GM19452 (cell line): ENCODE measurements at regions not wholly inside any gene's neighbourhood (a gene's known extent, or its start where the extent isn't known, plus 50 kb on each side); places are given as distances from the start of the nearest gene placed in this dataset.
"Not testable (repeated sequence)": the region's sequence is repeated elsewhere in the genome, so short reads cannot be mapped to it uniquely, and the experiment has no call there.

Source experiments
- ATAC-seq: cut with Tn5 transposase; IDR thresholded peaks from one replicate; pipeline ENCODE4 v1.9.1; 2021; ENCODE audit not compliant: unreplicated experiment

GRCh38 chr7:112669306-112669705 lies 120.9 kb downstream of the TMEM168 start:
- no peak for ATAC-seq

GRCh38 chr7:112670193-112670592 lies 120.0 kb downstream of the TMEM168 start:
- ATAC-seq = no peak

- ATAC-seq = no peak
These were observed 111.6 kb downstream of the TMEM168 start for GRCh38 chr7:112678626-112679025.

- ATAC-seq = not testable (repeated sequence)
These were observed 100.6 kb downstream of the TMEM168 start for GRCh38 chr7:112689466-112690177.

- no peak for ATAC-seq
These were observed 97.9 kb downstream of the TMEM168 start for GRCh38 chr7:112692333-112692732.

GRCh38 chr7:112697211-112697610 lies 93.0 kb downstream of the TMEM168 start:
- not testable (repeated sequence) for ATAC-seq

GRCh38 chr7:112699725-112700513 lies 90.3 kb downstream of the TMEM168 start:
- no peak for ATAC-seq

- no peak for ATAC-seq
These were observed 88.7 kb downstream of the TMEM168 start for GRCh38 chr7:112701456-112701855.

GRCh38 chr7:112707655-112708054 lies 82.5 kb downstream of the TMEM168 start:
- no peak for ATAC-seq

GRCh38 chr7:112708236-112708635 lies 82.0 kb downstream of the TMEM168 start:
- no peak for ATAC-seq
